ENCODE measurements at regions not wholly inside any gene's neighbourhood (a gene's known extent, or its start where the extent isn't known, plus 50 kb on each side); places are given as distances from the start of the nearest gene placed in this dataset.

DNA sequence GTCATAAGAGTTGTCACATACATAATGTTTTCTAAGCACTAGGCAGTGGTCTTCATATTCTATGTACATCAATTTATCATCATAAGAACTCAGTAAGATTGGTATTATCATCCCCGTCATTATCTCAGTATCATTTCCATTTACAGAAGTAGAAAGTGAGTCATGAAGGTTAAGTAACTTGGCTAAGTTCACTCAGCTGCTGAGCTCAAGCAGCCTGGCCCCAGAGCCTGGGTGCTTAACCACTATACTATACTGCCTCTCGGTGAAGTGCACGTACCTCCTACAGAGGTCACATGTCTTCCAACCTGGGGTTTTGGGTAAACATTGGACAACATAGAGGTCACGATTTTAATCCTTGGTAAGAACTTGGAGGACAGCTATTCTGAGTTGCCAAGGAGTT is 161.5 kb upstream of the GATB start:
- ATAC-seq = no peak

DNA sequence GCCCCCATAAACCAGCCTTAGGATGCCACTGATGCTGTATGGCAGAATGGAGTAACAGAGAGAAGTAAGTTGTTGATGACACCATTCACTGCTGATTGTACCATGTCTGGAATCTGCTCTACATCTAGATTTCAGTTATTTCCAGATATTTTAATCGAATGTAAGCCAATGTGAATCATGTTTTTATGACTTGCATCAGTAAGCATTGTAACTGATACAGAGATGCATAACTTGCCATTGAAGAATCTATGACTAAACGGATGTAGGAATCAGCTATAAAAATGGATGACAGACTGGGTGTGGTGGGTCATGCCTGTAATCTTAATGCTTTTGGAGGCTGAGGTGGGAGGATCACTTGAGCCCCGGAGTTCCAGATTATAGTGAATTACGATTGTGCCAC is 161.0 kb upstream of the GATB start:
- ATAC-seq = no peak; the same call in 2 of the 3 replicates

More for the DNA sequence above, 161.5 kb upstream of the GATB start:
- no peak for TF ChIP-seq SNAI2 (CRISPR knock-in tag; IDR thresholded peaks at IDR 0.05)
- no peak for TF ChIP-seq ARNTL (CRISPR knock-in tag; IDR thresholded peaks at IDR 0.05; ENCODE audit: borderline replicate concordance, low read depth)
- TF ChIP-seq, protein P1, sequence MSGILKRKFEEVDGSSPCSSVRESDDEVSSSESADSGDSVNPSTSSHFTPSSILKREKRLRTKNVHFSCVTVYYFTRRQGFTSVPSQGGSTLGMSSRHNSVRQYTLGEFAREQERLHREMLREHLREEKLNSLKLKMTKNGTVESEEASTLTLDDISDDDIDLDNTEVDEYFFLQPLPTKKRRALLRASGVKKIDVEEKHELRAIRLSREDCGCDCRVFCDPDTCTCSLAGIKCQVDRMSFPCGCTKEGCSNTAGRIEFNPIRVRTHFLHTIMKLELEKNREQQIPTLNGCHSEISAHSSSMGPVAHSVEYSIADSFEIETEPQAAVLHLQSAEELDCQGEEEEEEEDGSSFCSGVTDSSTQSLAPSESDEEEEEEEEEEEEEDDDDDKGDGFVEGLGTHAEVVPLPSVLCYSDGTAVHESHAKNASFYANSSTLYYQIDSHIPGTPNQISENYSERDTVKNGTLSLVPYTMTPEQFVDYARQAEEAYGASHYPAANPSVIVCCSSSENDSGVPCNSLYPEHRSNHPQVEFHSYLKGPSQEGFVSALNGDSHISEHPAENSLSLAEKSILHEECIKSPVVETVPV (CRISPR knock-in tag; IDR thresholded peaks at IDR 0.05) = no peak
- TF ChIP-seq ZC3H10 (CRISPR knock-in tag; IDR thresholded peaks at IDR 0.05) = no peak
- TF ChIP-seq ISL1 (CRISPR knock-in tag; IDR thresholded peaks at IDR 0.05) = no peak
- TF ChIP-seq PPARA (CRISPR knock-in tag; IDR thresholded peaks at IDR 0.05; ENCODE audit: borderline replicate concordance) = no peak
- TF ChIP-seq ZNF70 (CRISPR knock-in tag; IDR thresholded peaks at IDR 0.05) = no peak
- TF ChIP-seq, protein P2, sequence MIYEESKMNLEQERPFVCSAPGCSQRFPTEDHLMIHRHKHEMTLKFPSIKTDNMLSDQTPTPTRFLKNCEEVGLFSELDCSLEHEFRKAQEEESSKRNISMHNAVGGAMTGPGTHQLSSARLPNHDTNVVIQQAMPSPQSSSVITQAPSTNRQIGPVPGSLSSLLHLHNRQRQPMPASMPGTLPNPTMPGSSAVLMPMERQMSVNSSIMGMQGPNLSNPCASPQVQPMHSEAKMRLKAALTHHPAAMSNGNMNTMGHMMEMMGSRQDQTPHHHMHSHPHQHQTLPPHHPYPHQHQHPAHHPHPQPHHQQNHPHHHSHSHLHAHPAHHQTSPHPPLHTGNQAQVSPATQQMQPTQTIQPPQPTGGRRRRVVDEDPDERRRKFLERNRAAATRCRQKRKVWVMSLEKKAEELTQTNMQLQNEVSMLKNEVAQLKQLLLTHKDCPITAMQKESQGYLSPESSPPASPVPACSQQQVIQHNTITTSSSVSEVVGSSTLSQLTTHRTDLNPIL (CRISPR knock-in tag; IDR thresholded peaks at IDR 0.05; ENCODE audit: low read depth) = no peak
- TF ChIP-seq TOX (CRISPR knock-in tag; IDR thresholded peaks at IDR 0.05; ENCODE audit: borderline replicate concordance) = no peak
- no peak for TF ChIP-seq OSR1 (CRISPR knock-in tag; IDR thresholded peaks at IDR 0.05)
- TF ChIP-seq ZNF8 (CRISPR knock-in tag; IDR thresholded peaks at IDR 0.05) = no peak
- no peak for TF ChIP-seq ESRRG (CRISPR knock-in tag; IDR thresholded peaks at IDR 0.05)
- no peak for TF ChIP-seq ZFP3 (CRISPR knock-in tag; IDR thresholded peaks at IDR 0.05)
- no peak for TF ChIP-seq BACH2 (CRISPR knock-in tag; IDR thresholded peaks at IDR 0.05; ENCODE audit: borderline replicate concordance)

DNA sequence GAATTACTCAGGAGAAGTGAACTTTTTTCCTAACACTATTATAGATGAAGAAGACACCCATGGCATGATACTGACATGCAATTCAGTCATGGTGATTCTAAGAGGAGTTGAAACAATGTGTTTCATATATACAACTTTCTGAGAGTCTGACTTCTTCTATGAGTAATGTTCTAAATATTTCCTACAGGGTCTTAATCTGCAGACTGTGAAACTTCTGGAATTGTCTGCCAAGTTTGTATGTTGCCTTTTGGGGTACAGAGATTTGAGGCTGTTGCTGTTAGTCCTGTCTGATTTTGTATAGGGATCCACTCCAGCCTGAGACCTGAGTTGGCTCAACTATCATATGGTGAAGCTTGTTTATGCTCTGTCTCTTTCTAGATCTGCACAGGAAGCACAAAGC is 160.6 kb upstream of the GATB start:
- no peak; the same call in 1 of the 3 replicates for ATAC-seq
- TF ChIP-seq TCF4 (CRISPR knock-in tag; IDR thresholded peaks at IDR 0.05; ENCODE audit: borderline replicate concordance) (no peak), BACH2 (CRISPR knock-in tag; IDR thresholded peaks at IDR 0.05; ENCODE audit: borderline replicate concordance) (no peak), ESRRG (CRISPR knock-in tag; IDR thresholded peaks at IDR 0.05) (no peak), TOX (CRISPR knock-in tag; IDR thresholded peaks at IDR 0.05; ENCODE audit: borderline replicate concordance) (no peak), ISL1 (CRISPR knock-in tag; IDR thresholded peaks at IDR 0.05) (no peak), ZFP3 (CRISPR knock-in tag; IDR thresholded peaks at IDR 0.05) (no peak), ZC3H10 (CRISPR knock-in tag; IDR thresholded peaks at IDR 0.05) (no peak)
- TF ChIP-seq, protein P1 (CRISPR knock-in tag; IDR thresholded peaks at IDR 0.05) = no peak
- TF ChIP-seq, protein P3, sequence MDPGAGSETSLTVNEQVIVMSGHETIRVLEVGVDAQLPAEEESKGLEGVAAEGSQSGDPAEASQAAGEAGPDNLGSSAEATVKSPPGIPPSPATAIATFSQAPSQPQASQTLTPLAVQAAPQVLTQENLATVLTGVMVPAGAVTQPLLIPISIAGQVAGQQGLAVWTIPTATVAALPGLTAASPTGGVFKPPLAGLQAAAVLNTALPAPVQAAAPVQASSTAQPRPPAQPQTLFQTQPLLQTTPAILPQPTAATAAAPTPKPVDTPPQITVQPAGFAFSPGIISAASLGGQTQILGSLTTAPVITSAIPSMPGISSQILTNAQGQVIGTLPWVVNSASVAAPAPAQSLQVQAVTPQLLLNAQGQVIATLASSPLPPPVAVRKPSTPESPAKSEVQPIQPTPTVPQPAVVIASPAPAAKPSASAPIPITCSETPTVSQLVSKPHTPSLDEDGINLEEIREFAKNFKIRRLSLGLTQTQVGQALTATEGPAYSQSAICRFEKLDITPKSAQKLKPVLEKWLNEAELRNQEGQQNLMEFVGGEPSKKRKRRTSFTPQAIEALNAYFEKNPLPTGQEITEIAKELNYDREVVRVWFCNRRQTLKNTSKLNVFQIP (CRISPR knock-in tag; IDR thresholded peaks at IDR 0.05; ENCODE audit: borderline replicate concordance, low read depth) = no peak

More for the DNA sequence above, 161.0 kb upstream of the GATB start:
- TF ChIP-seq, protein P3 (CRISPR knock-in tag; IDR thresholded peaks at IDR 0.05; ENCODE audit: borderline replicate concordance, low read depth) = no peak
- no peak for TF ChIP-seq ZNF8 (CRISPR knock-in tag; IDR thresholded peaks at IDR 0.05)
- TF ChIP-seq PPARA (CRISPR knock-in tag; IDR thresholded peaks at IDR 0.05; ENCODE audit: borderline replicate concordance) = no peak
- no peak for TF ChIP-seq RARB (CRISPR knock-in tag; IDR thresholded peaks at IDR 0.05)
- no peak for TF ChIP-seq GLIS3 (CRISPR knock-in tag; IDR thresholded peaks at IDR 0.05)
- no peak for TF ChIP-seq ESRRG (CRISPR knock-in tag; IDR thresholded peaks at IDR 0.05)
- TF ChIP-seq, protein P1 (CRISPR knock-in tag; IDR thresholded peaks at IDR 0.05) = no peak
- no peak for TF ChIP-seq ZFP3 (CRISPR knock-in tag; IDR thresholded peaks at IDR 0.05)
- TF ChIP-seq BACH2 (CRISPR knock-in tag; IDR thresholded peaks at IDR 0.05; ENCODE audit: borderline replicate concordance) = no peak
- no peak for TF ChIP-seq ZFP30 (CRISPR knock-in tag; IDR thresholded peaks at IDR 0.05)
- no peak for TF ChIP-seq SNAI2 (CRISPR knock-in tag; IDR thresholded peaks at IDR 0.05)
- TF ChIP-seq ZNF70 (CRISPR knock-in tag; IDR thresholded peaks at IDR 0.05) = no peak
- TF ChIP-seq TOX (CRISPR knock-in tag; IDR thresholded peaks at IDR 0.05; ENCODE audit: borderline replicate concordance) = no peak
- no peak for TF ChIP-seq ZC3H10 (CRISPR knock-in tag; IDR thresholded peaks at IDR 0.05)
- no peak for TF ChIP-seq ISL1 (CRISPR knock-in tag; IDR thresholded peaks at IDR 0.05)
- TF ChIP-seq TCF4 (CRISPR knock-in tag; IDR thresholded peaks at IDR 0.05; ENCODE audit: borderline replicate concordance) = no peak
- TF ChIP-seq, protein P2 (CRISPR knock-in tag; IDR thresholded peaks at IDR 0.05; ENCODE audit: low read depth) = no peak
